Left ventricle myocardium inferior (tissue), 1 donor: ENCODE measurements at regions not wholly inside any gene's neighbourhood (a gene's known extent, or its start where the extent isn't known, plus 50 kb on each side); places are given as distances from the start of the nearest gene placed in this dataset.

Source experiments
- DNase-seq: peaks from one replicate; pipeline ENCODE4 v3.0.0-alpha.2; 2020
- H3K27ac ChIP-seq: fragments of 200-600 bp; replicated peaks from 2 replicates; pipeline ENCODE4 v1.8.0; 2021
- H3K27me3 ChIP-seq: fragments of 200-600 bp; 2 replicates; pipeline ENCODE4 v1.8.0; 2021; ENCODE audit warnings: low read depth
- H3K36me3 ChIP-seq: fragments of 200-600 bp; 2 replicates; pipeline ENCODE4 v1.8.0; 2021
- H3K4me1 ChIP-seq: fragments of 200-600 bp; 2 replicates; pipeline ENCODE4 v1.8.0; 2021
- H3K4me3 ChIP-seq: fragments of 200-600 bp; 2 replicates; pipeline ENCODE4 v1.8.0; 2021; ENCODE audit warnings: mild to moderate bottlenecking, moderate library complexity
- H3K9me3 ChIP-seq: fragments of 200-600 bp; replicated peaks from 2 replicates; pipeline ENCODE4 v1.8.0; 2021
- CTCF ChIP-seq: fragments of 200-600 bp; IDR thresholded peaks from 2 replicates; pipeline ENCODE4 v1.8.0; 2021; ENCODE audit warnings: antibody characterized with exemption, mild to moderate bottlenecking, borderline replicate concordance
- intact Hi-C: fragments of 100-400 bp; cut with micrococcal nuclease; formaldehyde crosslinking; loops from one replicate; pipeline ENCODE4 v1.11.0; 2022
- donor health status: DM: no; HTN: yes; CAD: no; lungs with severe emphysema.

GRCh38 chr5:96144289-96144688 is 182.6 kb upstream of the ELL2 start:
- Histone ChIP-seq H3K36me3 (no peaks in the 10 kb centered on the region), H3K27me3 (no peaks in the 10 kb centered on the region), H3K9me3 (no peaks in the 10 kb centered on the region), H3K4me1 (no peaks in the 10 kb centered on the region), H3K27ac (no peak overlapping the region), H3K4me3 (no peak overlapping the region)
- no peak for TF ChIP-seq CTCF
- intact Hi-C loops, result no loop called here
- no peak for DNase-seq

- Histone ChIP-seq H3K36me3 (no peaks in the 10 kb centered on the region), H3K4me3 (no peak overlapping the region), H3K9me3 (no peaks in the 10 kb centered on the region), H3K27ac (no peak overlapping the region), H3K4me1 (no peaks in the 10 kb centered on the region), H3K27me3 (no peaks in the 10 kb centered on the region)
- no peak for TF ChIP-seq CTCF
- intact Hi-C loops, result no loop called here
- DNase-seq, result no peak
Measured at GRCh38 chr5:96143450-96143849, 181.8 kb upstream of the ELL2 start.

- Histone ChIP-seq H3K27me3 (no peaks in the 10 kb centered on the region), H3K27ac (no peak overlapping the region), H3K4me1 (no peaks in the 10 kb centered on the region), H3K4me3 (no peak overlapping the region), H3K36me3 (no peaks in the 10 kb centered on the region), H3K9me3 (no peaks in the 10 kb centered on the region)
- no peak for DNase-seq
- TF ChIP-seq CTCF, result no peak
- intact Hi-C loops, result no loop called here
Measured at GRCh38 chr5:96142786-96143434, 181.3 kb upstream of the ELL2 start.

GRCh38 chr5:96142184-96142781 is 180.6 kb upstream of the ELL2 start:
- no peaks in the 10 kb centered on the region for H3K27me3 ChIP-seq
- no peaks in the 10 kb centered on the region for H3K36me3 ChIP-seq
- no peak for TF ChIP-seq CTCF
- DNase-seq, result no peak
- H3K4me3 ChIP-seq, result no peak overlapping the region
- intact Hi-C loops, result no loop called here
- H3K9me3 ChIP-seq, result no peaks in the 10 kb centered on the region
- H3K4me1 ChIP-seq, result no peaks in the 10 kb centered on the region
- H3K27ac ChIP-seq, result no peak overlapping the region

GRCh38 chr5:96141749-96142148 is 180.1 kb upstream of the ELL2 start:
- intact Hi-C loops, result no loop called here
- H3K9me3 ChIP-seq, result no peaks in the 10 kb centered on the region
- no peaks in the 10 kb centered on the region for H3K27me3 ChIP-seq
- no peaks in the 10 kb centered on the region for H3K36me3 ChIP-seq
- no peak for TF ChIP-seq CTCF
- DNase-seq, result no peak
- H3K4me1 ChIP-seq, result no peaks in the 10 kb centered on the region
- H3K4me3 ChIP-seq, result no peak overlapping the region
- no peak overlapping the region for H3K27ac ChIP-seq
